ENCODE measurements at regions not wholly inside any gene's neighbourhood (a gene's known extent, or its start where the extent isn't known, plus 50 kb on each side); places are given as distances from the start of the nearest gene placed in this dataset.

DNA sequence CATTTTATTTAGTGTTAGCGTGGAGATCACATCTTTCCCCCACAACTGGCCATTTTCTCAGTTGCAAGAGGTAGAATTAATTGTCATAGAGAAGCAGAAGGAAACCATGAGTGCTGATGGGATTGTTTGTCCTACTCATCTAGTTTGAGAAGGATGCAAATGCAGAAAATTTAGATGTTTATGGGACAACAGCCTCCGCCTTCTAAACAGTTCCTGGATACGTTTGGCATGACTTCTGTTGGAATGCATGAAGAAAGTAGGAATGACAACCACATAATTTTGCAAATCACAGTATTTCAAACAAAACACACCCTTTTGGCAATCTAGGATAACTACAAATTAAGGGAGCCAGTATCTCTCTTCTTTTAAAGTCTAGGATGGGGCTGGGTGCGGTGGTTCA is 240.1 kb upstream of the SUCLG2 start:
- no peak overlapping the region for H3K4me2 ChIP-seq (ENCODE audit: low read length)
- intact Hi-C loops (cut with micrococcal nuclease; ENCODE audit: unreplicated experiment), result no loop called here
- H4K20me1 ChIP-seq (ENCODE audit: insufficient read depth, low read length), result no peaks in the 10 kb centered on the region
- H3K4me3 ChIP-seq (ENCODE audit: low read depth, low read length, poor library complexity, severe bottlenecking), result no peak overlapping the region
- TF ChIP-seq, protein P1, sequence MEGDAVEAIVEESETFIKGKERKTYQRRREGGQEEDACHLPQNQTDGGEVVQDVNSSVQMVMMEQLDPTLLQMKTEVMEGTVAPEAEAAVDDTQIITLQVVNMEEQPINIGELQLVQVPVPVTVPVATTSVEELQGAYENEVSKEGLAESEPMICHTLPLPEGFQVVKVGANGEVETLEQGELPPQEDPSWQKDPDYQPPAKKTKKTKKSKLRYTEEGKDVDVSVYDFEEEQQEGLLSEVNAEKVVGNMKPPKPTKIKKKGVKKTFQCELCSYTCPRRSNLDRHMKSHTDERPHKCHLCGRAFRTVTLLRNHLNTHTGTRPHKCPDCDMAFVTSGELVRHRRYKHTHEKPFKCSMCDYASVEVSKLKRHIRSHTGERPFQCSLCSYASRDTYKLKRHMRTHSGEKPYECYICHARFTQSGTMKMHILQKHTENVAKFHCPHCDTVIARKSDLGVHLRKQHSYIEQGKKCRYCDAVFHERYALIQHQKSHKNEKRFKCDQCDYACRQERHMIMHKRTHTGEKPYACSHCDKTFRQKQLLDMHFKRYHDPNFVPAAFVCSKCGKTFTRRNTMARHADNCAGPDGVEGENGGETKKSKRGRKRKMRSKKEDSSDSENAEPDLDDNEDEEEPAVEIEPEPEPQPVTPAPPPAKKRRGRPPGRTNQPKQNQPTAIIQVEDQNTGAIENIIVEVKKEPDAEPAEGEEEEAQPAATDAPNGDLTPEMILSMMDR (conservative IDR thresholded peaks at IDR 0.05; ENCODE audit: low read length), result no peak
- no peak for TF ChIP-seq EZH2phosphoT487 (IDR thresholded peaks at IDR 0.05; ENCODE audit: borderline replicate concordance, low read depth, low read length)
- no peak for DNase-seq (ENCODE audit: low spot score)
- peaks cover 53% of the 10 kb centered on the region; the same call in 1 of the 2 replicates for H3K9me3 ChIP-seq (ENCODE audit: low read length)
- H3K27ac ChIP-seq (ENCODE audit: low read depth, low read length, poor library complexity, severe bottlenecking), result no peak overlapping the region
- peaks cover 42% of the 10 kb centered on the region; the same call in 1 of the 2 replicates for H3K36me3 ChIP-seq (ENCODE audit: insufficient read depth, low read length)
- POLR2A ChIA-PET, result interaction anchor here (0.7 kb wide), 1 partner anchor 466 kb away, joined by 3 read pairs; no protein-coding TSS in a partner anchor
- CTCF ChIA-PET (ENCODE audit: unreplicated experiment), result no interaction called here
- peaks cover 42% of the 10 kb centered on the region for H3K4me1 ChIP-seq (ENCODE audit: insufficient read depth, low read length, poor library complexity, severe bottlenecking)
- H3K9me2 ChIP-seq (ENCODE audit: insufficient read depth, low read length), result no peaks in the 10 kb centered on the region
- no TSS peak for BruUV-seq (replicated peaks)
- no peak overlapping the region; the same call in 1 of the 2 replicates for H2AFZ ChIP-seq (ENCODE audit: low read length)
- no peaks in the 10 kb centered on the region for H3K79me2 ChIP-seq (ENCODE audit: insufficient read depth, low read depth, low read length)

DNA sequence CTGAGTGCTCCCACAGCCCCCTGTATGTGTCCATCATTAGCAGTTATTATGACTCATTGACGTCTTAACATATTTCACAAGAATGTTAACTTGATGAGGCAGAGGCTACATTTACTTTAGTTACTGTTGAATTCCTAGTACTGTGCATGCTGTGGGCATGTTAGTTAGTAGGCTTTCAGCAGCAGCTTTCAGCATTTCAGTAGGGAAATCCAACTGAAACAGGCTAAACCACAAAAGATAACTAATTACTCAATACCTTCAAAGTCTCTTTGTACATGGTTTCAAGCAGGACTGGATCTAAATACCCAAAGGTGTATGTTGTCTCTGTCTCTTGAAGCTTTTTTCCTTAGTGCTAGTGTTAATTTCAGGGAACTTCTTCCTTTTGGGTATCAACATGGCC is 229.9 kb upstream of the SUCLG2 start:
- no peak overlapping the region for H2AFZ ChIP-seq (ENCODE audit: low read length)
- BruUV-seq (replicated peaks), result no TSS peak
- H3K27ac ChIP-seq (ENCODE audit: low read depth, low read length, poor library complexity, severe bottlenecking), result no peak overlapping the region
- POLR2A ChIA-PET, result interaction anchor here (0.6 to 0.7 kb wide), 2 partner anchors 18 to 942 kb away, joined by 3 read pairs; no protein-coding TSS in a partner anchor
- no peaks in the 10 kb centered on the region for H3K4me1 ChIP-seq (ENCODE audit: insufficient read depth, low read length, poor library complexity, severe bottlenecking)
- no peaks in the 10 kb centered on the region for H4K20me1 ChIP-seq (ENCODE audit: insufficient read depth, low read length)
- no peak for DNase-seq (ENCODE audit: low spot score)
- no peak overlapping the region for H3K4me2 ChIP-seq (ENCODE audit: low read length)
- CTCF ChIA-PET (ENCODE audit: unreplicated experiment), result no interaction called here
- TF ChIP-seq, protein P1 (conservative IDR thresholded peaks at IDR 0.05; ENCODE audit: low read length), result no peak
- TF ChIP-seq EZH2phosphoT487 (IDR thresholded peaks at IDR 0.05; ENCODE audit: borderline replicate concordance, low read depth, low read length), result no peak
- H3K36me3 ChIP-seq (ENCODE audit: insufficient read depth, low read length), result no peaks in the 10 kb centered on the region; the same call in 1 of the 2 replicates
- no peaks in the 10 kb centered on the region for H3K79me2 ChIP-seq (ENCODE audit: insufficient read depth, low read depth, low read length)
- no peak overlapping the region for H3K4me3 ChIP-seq (ENCODE audit: low read depth, low read length, poor library complexity, severe bottlenecking)
- H3K9me3 ChIP-seq (ENCODE audit: low read length), result peaks cover 10% of the 10 kb centered on the region; the same call in 1 of the 2 replicates
- H3K9me2 ChIP-seq (ENCODE audit: insufficient read depth, low read length), result no peaks in the 10 kb centered on the region
- intact Hi-C loops (cut with micrococcal nuclease; ENCODE audit: unreplicated experiment), result no loop called here

DNA sequence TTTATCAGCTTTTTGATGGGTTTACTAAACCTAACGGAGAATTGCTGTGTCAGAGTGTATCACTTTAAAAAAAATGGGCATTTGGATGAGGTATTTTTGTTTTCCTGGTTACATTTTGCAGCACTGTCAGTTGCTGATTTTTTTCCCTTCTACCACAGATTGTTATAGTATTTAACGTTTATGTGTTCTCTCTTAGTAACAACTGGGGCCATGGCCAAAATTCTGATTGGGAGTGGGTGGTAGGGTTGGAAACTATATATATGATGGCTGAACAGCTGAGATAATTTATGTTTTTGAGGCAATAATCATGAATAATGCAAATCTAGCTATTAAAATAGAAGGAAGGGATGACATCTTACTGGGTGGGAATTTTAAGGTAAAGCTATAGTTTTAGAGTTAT is 229.4 kb upstream of the SUCLG2 start:
- ChIA-PET POLR2A (interaction anchor here (0.6 kb wide), 1 partner anchor 220 kb away, joined by 5 read pairs; no protein-coding TSS in a partner anchor), CTCF (ENCODE audit: unreplicated experiment) (no interaction called here)
- Histone ChIP-seq H3K4me1 (ENCODE audit: insufficient read depth, low read length, poor library complexity, severe bottlenecking) (no peaks in the 10 kb centered on the region), H3K9me2 (ENCODE audit: insufficient read depth, low read length) (no peaks in the 10 kb centered on the region), H3K4me2 (ENCODE audit: low read length) (no peak overlapping the region), H3K9me3 (ENCODE audit: low read length) (peaks cover 9% of the 10 kb centered on the region; the same call in 1 of the 2 replicates), H3K79me2 (ENCODE audit: insufficient read depth, low read depth, low read length) (no peaks in the 10 kb centered on the region), H3K27ac (ENCODE audit: low read depth, low read length, poor library complexity, severe bottlenecking) (no peak overlapping the region), H3K4me3 (ENCODE audit: low read depth, low read length, poor library complexity, severe bottlenecking) (no peak overlapping the region), H2AFZ (ENCODE audit: low read length) (no peak overlapping the region), H4K20me1 (ENCODE audit: insufficient read depth, low read length) (no peaks in the 10 kb centered on the region), H3K36me3 (ENCODE audit: insufficient read depth, low read length) (no peaks in the 10 kb centered on the region; the same call in 1 of the 2 replicates)
- TF ChIP-seq, protein P1 (conservative IDR thresholded peaks at IDR 0.05; ENCODE audit: low read length), result no peak
- TF ChIP-seq EZH2phosphoT487 (IDR thresholded peaks at IDR 0.05; ENCODE audit: borderline replicate concordance, low read depth, low read length), result no peak
- BruUV-seq (replicated peaks), result no TSS peak
- intact Hi-C loops (cut with micrococcal nuclease; ENCODE audit: unreplicated experiment), result no loop called here
- no peak for DNase-seq (ENCODE audit: low spot score)
